VCaP (cell line): ENCODE measurements at regions not wholly inside any gene's neighbourhood (a gene's known extent, or its start where the extent isn't known, plus 50 kb on each side); places are given as distances from the start of the nearest gene placed in this dataset.

Experiments used
- H3K27ac ChIP-seq: fragments of 450-650 bp; 2 replicates; pipeline ENCODE4 v1.5.1; 2017
- CTCF ChIP-seq: fragments of 450-650 bp; conservative IDR thresholded peaks from 2 replicates; pipeline ENCODE4 v1.5.1; 2017; ENCODE audit warnings: mild to moderate bottlenecking, moderate library complexity

GRCh38 chr18:56173542-56174220, 464.7 kb downstream of the TXNL1 start:
- no peak for TF ChIP-seq CTCF
- H3K27ac ChIP-seq = no peak overlapping the region

- no peak for TF ChIP-seq CTCF
- no peak overlapping the region for H3K27ac ChIP-seq
Measured at GRCh38 chr18:56172527-56172926, 465.9 kb downstream of the TXNL1 start.

- TF ChIP-seq CTCF = no peak
- no peak overlapping the region for H3K27ac ChIP-seq
Measured at GRCh38 chr18:56171848-56172247, 466.5 kb downstream of the TXNL1 start.

GRCh38 chr18:56168049-56168781, 470.2 kb downstream of the TXNL1 start:
- no peak for TF ChIP-seq CTCF
- H3K27ac ChIP-seq = no peak overlapping the region

- H3K27ac ChIP-seq = no peak overlapping the region
- no peak for TF ChIP-seq CTCF
Measured at GRCh38 chr18:56167366-56167765, 471.0 kb downstream of the TXNL1 start.

- H3K27ac ChIP-seq = no peak overlapping the region
Measured at GRCh38 chr18:56166914-56167313, 471.5 kb downstream of the TXNL1 start.

More at GRCh38 chr18:56166914-56167313, 471.5 kb downstream of the TXNL1 start:
- no peak for TF ChIP-seq CTCF
